GM12875 (cell line): ENCODE measurements at regions not wholly inside any gene's neighbourhood (a gene's known extent, or its start where the extent isn't known, plus 50 kb on each side); places are given as distances from the start of the nearest gene placed in this dataset.
"Not testable (repeated sequence)": the region's sequence is repeated elsewhere in the genome, so short reads cannot be mapped to it uniquely, and the experiment has no call there.

Experiments used
- H3K4me3 ChIP-seq: one replicate; pipeline ENCODE4 v1.5.1; 2011; ENCODE audit warnings: low read depth, low read length, control low read depth
- CTCF ChIP-seq: IDR thresholded peaks from 2 replicates; pipeline ENCODE4 v1.5.1; 2011; ENCODE audit warnings: low read depth, mild to moderate bottlenecking, control low read depth, inconsistent platforms, low read length, moderate library complexity, borderline replicate concordance; ENCODE audit not compliant: insufficient read depth

- TF ChIP-seq CTCF, result no peak
- H3K4me3 ChIP-seq, result no peak overlapping the region
Observed at GRCh38 chr13:67914535-67914934, 684.4 kb upstream of the PCDH9 start.

- H3K4me3 ChIP-seq, result not testable (repeated sequence)
Observed at GRCh38 chr13:67902960-67903359, 672.8 kb upstream of the PCDH9 start.

- no peak overlapping the region for H3K4me3 ChIP-seq
Observed at GRCh38 chr13:67880916-67881315, 650.8 kb upstream of the PCDH9 start.

GRCh38 chr13:67878376-67878775 lies 648.2 kb upstream of the PCDH9 start:
- no peak overlapping the region for H3K4me3 ChIP-seq
- TF ChIP-seq CTCF, result no peak

More at GRCh38 chr13:67880916-67881315, 650.8 kb upstream of the PCDH9 start:
- TF ChIP-seq CTCF, result no peak

- H3K4me3 ChIP-seq, result no peak overlapping the region
- no peak for TF ChIP-seq CTCF
Observed at GRCh38 chr13:67877031-67877430, 646.9 kb upstream of the PCDH9 start.

GRCh38 chr13:67867206-67867605 lies 637.1 kb upstream of the PCDH9 start:
- H3K4me3 ChIP-seq, result no peak overlapping the region
- no peak for TF ChIP-seq CTCF

GRCh38 chr13:67860315-67860714 lies 630.2 kb upstream of the PCDH9 start:
- no peak overlapping the region for H3K4me3 ChIP-seq
- no peak for TF ChIP-seq CTCF

- TF ChIP-seq CTCF, result no peak
- no peak overlapping the region for H3K4me3 ChIP-seq
Observed at GRCh38 chr13:67859904-67860303, 629.8 kb upstream of the PCDH9 start.
